ENCODE measurements at regions not wholly inside any gene's neighbourhood (a gene's known extent, or its start where the extent isn't known, plus 50 kb on each side); places are given as distances from the start of the nearest gene placed in this dataset.

DNA sequence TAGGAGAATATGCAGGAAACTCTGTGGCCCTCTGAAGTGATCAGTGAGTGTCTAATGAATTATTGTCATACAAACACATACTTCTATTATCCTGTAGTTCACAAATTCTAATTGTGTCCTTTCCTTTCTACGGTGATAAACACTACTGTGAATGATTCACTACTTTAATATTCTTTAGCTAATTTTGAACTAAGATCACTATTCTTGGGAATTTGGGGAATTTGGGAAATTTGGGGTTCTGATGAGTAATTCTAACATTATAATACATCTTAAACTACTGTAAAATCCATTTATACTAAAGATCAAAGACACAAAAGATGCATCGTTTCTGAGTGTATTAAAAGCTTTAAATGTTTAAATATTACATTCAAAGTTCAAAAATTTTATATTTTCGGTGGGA is 1287.2 kb upstream of the CITED2 start:
- Histone ChIP-seq H3K4me3 (ENCODE audit: low read depth, low read length, poor library complexity, severe bottlenecking) (no peak overlapping the region), H3K9me3 (ENCODE audit: low read depth, low read length, poor library complexity, severe bottlenecking) (peaks cover 3% of the 10 kb centered on the region), H3K27me3 (replicated peaks; ENCODE audit: insufficient read depth, low read depth, low read length, poor library complexity) (no peaks in the 10 kb centered on the region), H3K27ac (ENCODE audit: low read depth, low read length, poor library complexity, severe bottlenecking) (no peak overlapping the region), H3K4me1 (ENCODE audit: insufficient read depth, low read length, poor library complexity, severe bottlenecking) (no peaks in the 10 kb centered on the region), H3K36me3 (ENCODE audit: insufficient read depth, low read length, poor library complexity, severe bottlenecking) (no peaks in the 10 kb centered on the region)
- POLR2A ChIA-PET (ENCODE audit: low non-redundant PET) = interaction anchor here (0.7 kb wide), 1 partner anchor 507 kb away, joined by 3 read pairs; no protein-coding TSS in a partner anchor
- intact Hi-C loops (cut with micrococcal nuclease; ENCODE audit: unreplicated experiment) = no loop called here
- no TSS peak for BruUV-seq (replicated peaks)
- no peak for DNase-seq (ENCODE audit: low spot score)
- TF ChIP-seq EZH2 (IDR thresholded peaks at IDR 0.05; ENCODE audit: borderline replicate concordance, low read depth, low read length, poor library complexity, severe bottlenecking) = no peak
- TF ChIP-seq, protein P1, sequence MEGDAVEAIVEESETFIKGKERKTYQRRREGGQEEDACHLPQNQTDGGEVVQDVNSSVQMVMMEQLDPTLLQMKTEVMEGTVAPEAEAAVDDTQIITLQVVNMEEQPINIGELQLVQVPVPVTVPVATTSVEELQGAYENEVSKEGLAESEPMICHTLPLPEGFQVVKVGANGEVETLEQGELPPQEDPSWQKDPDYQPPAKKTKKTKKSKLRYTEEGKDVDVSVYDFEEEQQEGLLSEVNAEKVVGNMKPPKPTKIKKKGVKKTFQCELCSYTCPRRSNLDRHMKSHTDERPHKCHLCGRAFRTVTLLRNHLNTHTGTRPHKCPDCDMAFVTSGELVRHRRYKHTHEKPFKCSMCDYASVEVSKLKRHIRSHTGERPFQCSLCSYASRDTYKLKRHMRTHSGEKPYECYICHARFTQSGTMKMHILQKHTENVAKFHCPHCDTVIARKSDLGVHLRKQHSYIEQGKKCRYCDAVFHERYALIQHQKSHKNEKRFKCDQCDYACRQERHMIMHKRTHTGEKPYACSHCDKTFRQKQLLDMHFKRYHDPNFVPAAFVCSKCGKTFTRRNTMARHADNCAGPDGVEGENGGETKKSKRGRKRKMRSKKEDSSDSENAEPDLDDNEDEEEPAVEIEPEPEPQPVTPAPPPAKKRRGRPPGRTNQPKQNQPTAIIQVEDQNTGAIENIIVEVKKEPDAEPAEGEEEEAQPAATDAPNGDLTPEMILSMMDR (conservative IDR thresholded peaks at IDR 0.05; ENCODE audit: low read depth, low read length) = no peak
- CTCF ChIA-PET = no interaction called here

DNA sequence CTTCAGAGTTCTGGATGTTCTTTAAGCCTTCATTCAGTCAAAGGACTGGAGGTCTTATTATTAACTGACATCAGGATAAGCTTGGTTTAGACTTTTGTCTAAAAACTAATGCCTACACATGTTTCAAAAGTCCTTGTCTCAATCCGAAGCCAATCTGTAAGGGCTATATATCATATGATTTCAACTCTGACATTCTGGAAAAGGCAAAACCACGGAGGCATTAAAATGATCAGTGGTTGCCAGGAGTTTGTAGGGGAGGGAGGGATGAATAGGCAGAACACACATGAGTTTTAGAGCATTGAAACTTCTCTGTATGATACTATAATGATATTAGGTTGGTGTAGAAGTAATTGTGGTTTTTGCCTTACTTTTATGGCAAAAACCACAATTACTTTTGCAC is 1285.8 kb upstream of the CITED2 start:
- BruUV-seq (replicated peaks) = no TSS peak
- no peak overlapping the region for H3K4me3 ChIP-seq (ENCODE audit: low read depth, low read length, poor library complexity, severe bottlenecking)
- H3K27ac ChIP-seq (ENCODE audit: low read depth, low read length, poor library complexity, severe bottlenecking) = no peak overlapping the region
- H3K9me3 ChIP-seq (ENCODE audit: low read depth, low read length, poor library complexity, severe bottlenecking) = no peaks in the 10 kb centered on the region
- no peak for DNase-seq (ENCODE audit: low spot score)
- no peaks in the 10 kb centered on the region for H3K36me3 ChIP-seq (ENCODE audit: insufficient read depth, low read length, poor library complexity, severe bottlenecking)
- no peaks in the 10 kb centered on the region for H3K4me1 ChIP-seq (ENCODE audit: insufficient read depth, low read length, poor library complexity, severe bottlenecking)
- ChIA-PET POLR2A (ENCODE audit: low non-redundant PET) (no interaction called here), CTCF (no interaction called here)
- intact Hi-C loops (cut with micrococcal nuclease; ENCODE audit: unreplicated experiment) = no loop called here
- no peaks in the 10 kb centered on the region for H3K27me3 ChIP-seq (replicated peaks; ENCODE audit: insufficient read depth, low read depth, low read length, poor library complexity)
- TF ChIP-seq EZH2 (IDR thresholded peaks at IDR 0.05; ENCODE audit: borderline replicate concordance, low read depth, low read length, poor library complexity, severe bottlenecking) = no peak
- TF ChIP-seq, protein P1 (conservative IDR thresholded peaks at IDR 0.05; ENCODE audit: low read depth, low read length) = no peak

DNA sequence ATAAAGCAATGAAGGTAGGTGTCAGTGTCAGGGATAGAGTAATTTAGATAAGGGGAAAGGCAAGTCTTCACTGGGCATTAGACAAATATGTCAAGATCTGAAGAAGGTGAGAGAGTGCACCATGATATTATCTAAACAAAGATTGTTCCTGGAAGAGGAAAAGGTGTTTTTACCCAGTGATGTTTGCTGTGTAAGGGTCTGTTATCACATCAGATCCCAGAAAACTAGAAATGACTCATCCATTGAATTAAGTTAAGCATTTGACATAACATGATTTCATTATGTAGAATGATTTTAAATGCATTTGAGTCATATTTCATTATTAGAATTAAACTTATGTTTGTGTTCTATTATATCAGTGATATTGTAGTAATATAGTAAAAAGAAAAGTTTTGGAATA is 1279.5 kb upstream of the CITED2 start:
- Histone ChIP-seq H3K9me3 (ENCODE audit: low read depth, low read length, poor library complexity, severe bottlenecking) (no peaks in the 10 kb centered on the region), H3K4me1 (ENCODE audit: insufficient read depth, low read length, poor library complexity, severe bottlenecking) (no peaks in the 10 kb centered on the region), H3K4me3 (ENCODE audit: low read depth, low read length, poor library complexity, severe bottlenecking) (no peak overlapping the region), H3K27me3 (replicated peaks; ENCODE audit: insufficient read depth, low read depth, low read length, poor library complexity) (no peaks in the 10 kb centered on the region), H3K36me3 (ENCODE audit: insufficient read depth, low read length, poor library complexity, severe bottlenecking) (no peaks in the 10 kb centered on the region), H3K27ac (ENCODE audit: low read depth, low read length, poor library complexity, severe bottlenecking) (no peak overlapping the region)
- TF ChIP-seq EZH2 (IDR thresholded peaks at IDR 0.05; ENCODE audit: borderline replicate concordance, low read depth, low read length, poor library complexity, severe bottlenecking) = no peak
- TF ChIP-seq, protein P1 (conservative IDR thresholded peaks at IDR 0.05; ENCODE audit: low read depth, low read length) = no peak
- no TSS peak for BruUV-seq (replicated peaks)
- no peak for DNase-seq (ENCODE audit: low spot score)
- CTCF ChIA-PET = no interaction called here
- intact Hi-C loops (cut with micrococcal nuclease; ENCODE audit: unreplicated experiment) = no loop called here
- POLR2A ChIA-PET (ENCODE audit: low non-redundant PET) = no interaction called here

Measured in A673 (cell line).